NCI-H2227 (cell line): ENCODE measurements at regions not wholly inside any gene's neighbourhood (a gene's known extent, or its start where the extent isn't known, plus 50 kb on each side); places are given as distances from the start of the nearest gene placed in this dataset.
"Not testable (repeated sequence)": the region's sequence is repeated elsewhere in the genome, so short reads cannot be mapped to it uniquely, and the experiment has no call there.

Experiments used
- DNase-seq: peaks from one replicate; lab custom pipeline; 2025; ENCODE audit not compliant: unreplicated experiment; lab: John Stamatoyannopoulos, UW

DNA sequence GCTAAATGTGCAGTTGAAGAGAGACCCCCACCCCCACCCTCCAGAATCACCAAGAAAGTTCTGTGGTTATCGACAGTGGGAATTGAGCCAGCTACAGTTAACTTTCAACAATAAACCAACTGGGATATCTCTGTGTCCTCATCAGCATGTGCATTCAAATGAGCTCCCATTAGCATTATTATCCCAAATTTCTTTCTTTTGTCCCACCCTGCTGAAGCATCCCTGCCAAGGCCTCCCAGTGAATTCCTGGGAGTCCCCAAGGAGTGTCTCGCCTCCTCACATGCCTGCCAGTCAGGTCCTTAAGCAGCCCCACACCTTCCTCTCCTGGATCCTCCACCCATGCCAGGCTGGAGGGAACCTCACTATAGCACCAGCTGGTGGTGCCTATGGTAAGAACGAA is 422.1 kb upstream of the HNRNPA3 start:
- DNase-seq, result no peak

DNA sequence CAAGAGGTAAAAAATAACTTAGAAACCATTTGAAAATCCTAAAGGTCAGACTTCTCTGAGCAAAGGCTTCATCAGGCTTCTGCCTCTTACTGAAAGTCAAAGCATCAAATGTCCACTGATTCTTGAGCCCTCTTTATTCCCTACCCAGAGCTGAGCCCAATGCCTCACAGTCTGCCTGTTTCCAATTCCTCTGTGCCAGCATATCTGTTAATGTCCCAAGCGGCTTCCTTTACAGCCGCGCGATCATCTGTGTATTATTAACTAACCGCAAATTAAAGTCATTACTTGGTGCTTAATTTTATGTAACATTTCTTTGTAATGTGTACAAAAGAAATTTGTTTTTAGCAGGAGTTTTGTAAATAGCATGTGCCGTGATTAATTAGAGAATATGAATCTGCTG is 418.8 kb upstream of the HNRNPA3 start:
- DNase-seq, result no peak

DNA sequence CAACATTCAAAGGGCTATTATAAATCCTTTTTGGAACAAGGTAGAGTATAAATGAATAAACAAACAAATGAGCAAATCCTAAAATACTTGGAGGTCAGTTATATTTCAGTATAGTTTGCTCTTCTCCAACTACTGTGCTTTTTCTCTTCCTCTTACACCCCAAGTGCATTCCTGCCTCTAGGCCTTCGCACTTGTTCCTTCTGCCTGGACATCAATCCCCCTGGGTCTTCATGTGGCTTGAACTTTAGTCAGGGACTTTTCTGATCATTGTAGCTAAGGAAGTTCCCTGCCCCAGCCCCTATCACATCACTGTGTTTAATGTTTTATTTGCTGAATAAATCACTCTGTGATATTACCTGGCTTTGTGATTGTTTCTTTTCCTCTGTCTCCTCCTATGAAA is 418.2 kb upstream of the HNRNPA3 start:
- no peak for DNase-seq

DNA sequence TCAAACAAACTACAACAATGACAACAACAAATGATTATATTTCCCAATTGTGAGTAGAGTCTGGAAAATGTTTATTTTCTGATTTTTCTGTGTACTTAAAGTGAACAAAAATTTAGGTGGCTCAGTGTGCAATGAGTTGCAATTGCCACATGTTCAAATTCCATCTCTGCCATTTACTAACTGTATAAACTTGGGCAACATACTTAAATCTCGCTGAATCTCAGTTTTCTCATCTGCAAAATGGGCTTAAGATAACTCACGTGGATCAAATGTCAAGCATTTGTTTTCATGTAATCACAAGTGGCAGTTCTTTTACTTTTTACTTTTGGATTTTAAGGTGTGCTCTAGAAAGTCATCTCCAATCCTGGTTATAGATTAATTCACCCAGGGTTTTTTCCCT is 416.8 kb upstream of the HNRNPA3 start:
- DNase-seq, result no peak

DNA sequence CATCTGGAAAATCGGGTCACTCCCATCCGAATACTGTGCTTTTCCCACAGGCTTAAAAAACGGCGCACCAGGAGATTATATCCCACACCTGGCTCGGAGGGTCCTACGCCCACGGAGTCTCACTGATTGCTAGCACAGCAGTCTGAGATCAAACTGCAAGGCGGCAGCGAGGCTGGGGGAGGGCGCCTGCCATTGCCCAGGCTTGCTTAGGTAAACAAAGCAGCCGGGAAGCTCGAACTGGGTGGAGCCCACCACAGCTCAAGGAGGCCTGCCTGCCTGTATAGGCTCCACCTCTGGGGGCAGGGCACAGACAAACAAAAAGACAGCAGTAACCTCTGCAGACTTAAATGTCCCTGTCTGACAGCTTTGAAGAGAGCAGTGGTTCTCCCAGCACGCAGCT is 415.9 kb upstream of the HNRNPA3 start:
- not testable (repeated sequence) for DNase-seq

DNA sequence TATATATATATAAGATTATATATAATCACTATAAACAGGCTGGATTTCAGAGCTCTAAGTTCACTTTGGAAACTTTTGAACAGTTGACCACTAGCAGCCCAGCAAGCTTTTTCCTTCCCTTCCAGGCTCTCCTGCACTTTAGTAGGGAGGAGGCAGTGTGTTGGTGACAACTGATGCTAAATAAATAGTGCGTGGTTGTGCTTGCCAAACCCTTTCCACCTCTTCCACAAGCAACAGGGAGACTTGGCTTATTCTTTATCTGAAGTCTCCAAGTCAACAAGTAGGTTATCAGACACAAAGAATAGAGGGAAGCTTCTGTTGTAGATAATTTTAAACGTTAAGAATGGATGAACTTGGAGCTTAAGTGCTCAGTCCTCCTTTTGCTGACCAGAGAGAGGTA is 408.2 kb upstream of the HNRNPA3 start:
- DNase-seq, result no peak

DNA sequence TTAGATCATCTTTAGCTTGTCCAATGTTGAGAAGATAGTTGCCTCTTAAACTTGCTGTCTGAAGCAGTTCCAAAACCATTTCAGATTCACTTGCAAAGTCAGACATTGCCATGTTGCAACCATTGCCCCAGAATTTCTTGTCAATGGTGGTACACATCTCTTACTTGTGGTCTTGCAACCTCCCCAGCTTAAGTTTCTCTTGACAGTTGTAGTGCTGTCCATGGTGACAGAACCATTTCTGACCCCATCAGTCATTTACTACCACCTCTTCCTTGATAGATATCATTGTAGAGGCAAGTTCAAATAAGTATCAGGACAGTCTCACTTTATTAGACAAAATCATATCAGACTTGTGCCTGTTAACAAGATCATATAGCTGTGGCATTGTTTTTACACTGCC is 407.2 kb upstream of the HNRNPA3 start:
- no peak for DNase-seq

DNA sequence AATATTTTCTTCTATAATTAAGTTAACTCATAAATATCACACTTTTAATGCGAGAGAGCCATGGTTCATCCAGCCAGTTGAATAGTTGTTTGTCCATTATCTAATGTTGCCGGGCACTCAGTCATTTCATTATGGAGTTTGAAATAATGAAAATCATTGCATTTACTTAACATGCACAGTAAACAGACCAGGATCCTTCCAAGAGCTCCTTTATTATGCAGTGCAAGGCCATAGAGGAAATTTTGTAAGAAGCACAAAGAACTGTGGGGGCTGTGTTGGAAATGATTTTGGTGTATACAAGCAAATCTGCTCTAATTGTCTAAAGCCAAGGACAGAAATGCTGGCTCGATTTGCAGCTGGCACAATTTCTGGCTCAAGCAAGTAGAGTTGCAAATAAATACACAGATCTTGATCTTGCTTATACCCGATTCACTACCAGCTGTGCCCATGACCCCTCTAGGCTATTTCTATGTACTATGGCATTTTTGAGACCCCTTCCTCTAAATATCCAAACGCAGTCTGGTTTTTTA is 400.3 kb upstream of the HNRNPA3 start:
- DNase-seq, result no peak

DNA sequence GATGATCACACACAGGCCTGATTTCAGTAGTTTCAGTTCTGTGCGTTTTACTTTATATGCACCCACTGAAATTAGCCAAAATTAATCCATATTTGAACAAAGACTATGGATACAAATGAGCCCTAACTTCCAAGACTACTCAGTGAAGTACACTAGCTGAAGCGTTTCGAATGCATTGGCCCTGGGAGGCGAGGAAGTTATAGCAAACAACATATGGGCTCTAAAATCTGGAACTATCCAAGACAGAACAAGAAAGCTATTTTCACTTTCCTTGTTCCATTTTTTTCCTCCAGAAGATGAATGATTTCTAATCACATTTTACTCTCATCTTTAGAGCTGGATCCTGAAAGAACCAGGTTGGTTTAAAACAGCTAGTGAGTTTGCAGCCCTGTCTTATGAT is 399.4 kb upstream of the HNRNPA3 start:
- no peak for DNase-seq

DNA sequence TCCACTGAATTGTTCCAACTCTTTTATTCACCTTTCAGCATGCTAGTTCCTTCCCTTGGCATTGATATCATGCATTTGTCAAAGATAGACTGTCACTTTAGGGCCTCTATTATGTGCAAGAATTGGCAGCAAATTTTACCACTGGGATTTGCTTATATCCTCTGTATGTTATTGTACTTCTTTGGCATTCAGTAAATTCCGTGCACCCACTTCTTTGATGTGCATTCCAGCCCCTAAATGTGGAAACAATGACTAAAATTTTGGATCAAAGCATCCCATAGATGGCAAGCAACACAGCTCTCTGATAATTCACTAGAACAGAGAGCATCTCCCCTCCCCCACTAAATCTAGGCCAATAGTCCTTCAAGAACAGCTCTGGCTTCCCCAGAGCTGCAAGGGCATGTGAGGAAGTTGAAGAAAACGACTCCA is 399.0 kb upstream of the HNRNPA3 start:
- DNase-seq, result no peak

DNA sequence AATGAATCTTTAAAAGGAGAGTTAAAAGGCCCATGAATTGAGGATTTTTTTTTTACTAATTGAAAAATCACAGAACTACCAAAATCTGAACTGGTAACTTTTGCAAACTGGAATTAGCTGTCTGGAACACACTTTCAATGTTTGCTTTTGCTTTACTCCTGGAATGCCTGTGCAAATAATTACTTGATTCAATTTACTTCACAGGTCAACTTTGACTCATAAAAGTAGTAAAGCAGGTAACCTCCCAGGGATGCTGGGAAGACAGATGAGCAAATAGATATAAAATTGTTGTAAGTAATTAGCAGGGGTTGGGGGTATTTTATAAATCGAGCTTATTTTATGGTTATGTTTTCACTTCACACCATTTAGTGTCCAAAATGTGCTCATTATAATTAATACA is 398.3 kb upstream of the HNRNPA3 start:
- DNase-seq, result no peak

DNA sequence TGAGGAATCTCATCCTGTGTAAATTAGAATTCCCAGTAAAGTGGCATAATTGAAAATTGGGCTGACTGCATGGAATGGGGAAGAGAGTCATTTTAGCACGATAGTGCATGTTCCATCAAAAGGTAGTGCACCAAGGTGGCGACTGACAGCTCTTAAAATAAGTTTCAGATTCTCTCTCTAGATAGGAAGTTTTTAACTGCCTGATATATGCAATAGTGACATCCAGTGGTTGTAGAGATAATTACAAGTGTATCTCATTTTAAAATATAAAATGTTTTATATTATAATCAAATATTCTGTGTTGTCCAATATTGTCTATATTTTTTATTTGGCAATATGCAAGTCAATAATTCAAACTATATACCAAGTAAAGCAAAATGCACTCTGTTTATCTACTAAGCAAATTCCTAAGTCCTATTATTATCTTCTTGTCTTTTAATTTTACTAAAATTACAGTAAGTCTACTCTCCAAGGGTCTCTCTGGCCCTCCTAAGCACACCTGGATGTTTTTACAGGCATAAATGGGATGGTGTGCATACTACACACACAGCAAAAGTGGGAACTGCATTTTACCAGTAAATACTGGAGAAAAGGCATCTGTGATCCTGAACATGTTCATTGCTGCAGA is 397.7 kb upstream of the HNRNPA3 start:
- peak; percentile 49 for DNase-seq

DNA sequence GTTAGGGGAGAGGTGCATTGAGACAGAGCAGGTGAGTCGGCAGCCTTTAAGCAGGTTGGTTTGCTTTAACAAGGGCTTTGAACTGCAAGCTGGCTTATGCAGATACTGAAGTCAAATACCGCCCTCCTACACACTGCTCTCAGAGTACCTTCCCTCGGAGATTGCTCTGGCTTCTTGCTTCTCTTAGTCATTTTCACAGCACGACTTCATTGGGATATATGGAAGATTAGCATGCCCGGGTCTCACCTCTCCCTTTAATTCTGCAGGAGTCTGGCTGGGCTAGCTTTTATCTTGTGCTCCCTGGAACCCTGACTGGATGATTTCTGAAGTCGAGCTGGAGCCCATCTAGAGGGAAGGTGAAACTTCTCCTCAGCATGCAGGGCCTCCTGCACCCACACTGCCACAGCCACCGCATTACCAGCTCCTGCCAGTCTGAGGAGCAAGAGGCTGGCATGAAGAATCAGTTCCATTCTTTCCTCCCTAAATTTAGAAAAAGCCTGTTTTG is 395.5 kb upstream of the HNRNPA3 start:
- DNase-seq, result peak; percentile 90

DNA sequence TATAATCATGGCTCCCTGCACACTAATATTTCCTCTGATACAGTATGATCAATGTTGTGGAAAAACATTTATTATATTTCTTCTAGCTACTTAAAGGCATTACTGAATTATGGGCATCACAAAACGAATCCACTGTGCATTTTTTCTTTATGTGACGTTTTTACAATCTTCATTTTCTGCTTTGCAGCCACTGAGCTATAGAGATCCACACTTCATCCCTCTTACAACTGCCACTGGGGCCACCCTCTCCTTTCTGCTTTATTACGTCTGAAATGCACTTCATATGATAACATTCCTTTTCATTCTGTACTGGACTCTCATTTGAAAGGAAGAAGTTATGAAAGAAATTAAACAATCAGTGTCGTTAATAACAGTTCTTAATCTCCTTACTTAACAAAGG is 394.5 kb upstream of the HNRNPA3 start:
- no peak for DNase-seq

DNA sequence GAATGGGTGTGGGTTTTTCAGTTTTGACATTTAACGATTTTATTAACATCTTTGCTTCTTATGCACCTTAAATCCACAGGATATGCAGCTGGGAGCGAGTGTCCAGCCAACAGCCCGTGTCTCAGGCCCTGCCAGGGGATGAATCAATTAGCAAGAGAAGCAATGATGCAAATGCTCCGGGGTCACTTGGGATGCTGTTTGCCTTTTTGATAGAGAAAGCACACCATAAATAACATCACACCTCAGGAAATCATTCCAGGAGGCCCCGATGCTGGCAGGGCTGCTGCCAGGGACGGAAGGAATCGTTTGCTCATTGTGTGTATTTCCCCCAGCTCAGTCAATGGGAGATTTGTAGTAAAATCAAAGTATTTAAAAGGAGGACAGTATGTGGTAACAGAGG is 394.0 kb upstream of the HNRNPA3 start:
- DNase-seq, result no peak

DNA sequence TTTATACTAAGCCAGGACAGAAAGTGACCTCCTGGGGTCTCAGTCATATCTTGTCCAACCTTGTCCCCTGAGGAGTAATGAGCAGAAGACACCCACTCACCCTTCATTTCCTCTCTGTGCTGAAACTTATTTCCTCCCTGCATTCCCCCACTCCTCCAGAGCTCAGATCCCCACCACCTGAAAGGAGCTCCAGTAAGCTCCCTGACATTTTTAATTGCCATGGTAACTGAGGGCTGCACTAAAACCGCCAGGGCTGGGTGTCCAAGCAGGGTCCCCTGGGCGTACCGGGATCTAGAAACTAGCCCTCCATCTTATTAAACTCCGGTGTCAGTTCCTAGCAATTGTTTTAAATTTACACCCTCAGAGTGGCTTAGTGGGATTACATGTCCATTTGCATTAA is 393.3 kb upstream of the HNRNPA3 start:
- no peak for DNase-seq

DNA sequence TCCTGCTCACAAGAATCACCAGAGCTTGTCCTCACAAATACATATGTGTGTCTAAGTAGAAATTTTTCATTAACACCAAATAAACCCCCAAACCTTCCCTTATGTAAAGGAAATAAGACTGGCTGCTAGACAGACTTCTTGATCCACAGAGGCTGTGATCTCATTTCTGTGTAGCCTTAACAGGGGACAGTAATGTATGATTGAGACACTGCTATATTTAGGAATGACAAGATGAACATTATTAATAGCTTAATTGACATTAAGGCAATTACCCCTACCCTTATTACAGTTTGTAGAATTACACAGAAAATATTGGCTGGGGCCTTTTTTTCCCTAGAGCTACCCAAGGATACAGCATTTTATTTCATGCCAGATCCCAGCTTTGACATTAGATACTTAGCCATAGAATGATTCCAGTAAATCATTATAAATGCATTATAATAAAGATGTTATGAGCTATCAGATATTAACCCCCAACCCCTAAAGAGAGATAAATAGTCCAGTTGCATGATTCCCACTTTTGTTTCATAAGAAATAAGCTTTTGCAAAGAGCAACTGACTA is 392.1 kb upstream of the HNRNPA3 start:
- DNase-seq, result no peak

DNA sequence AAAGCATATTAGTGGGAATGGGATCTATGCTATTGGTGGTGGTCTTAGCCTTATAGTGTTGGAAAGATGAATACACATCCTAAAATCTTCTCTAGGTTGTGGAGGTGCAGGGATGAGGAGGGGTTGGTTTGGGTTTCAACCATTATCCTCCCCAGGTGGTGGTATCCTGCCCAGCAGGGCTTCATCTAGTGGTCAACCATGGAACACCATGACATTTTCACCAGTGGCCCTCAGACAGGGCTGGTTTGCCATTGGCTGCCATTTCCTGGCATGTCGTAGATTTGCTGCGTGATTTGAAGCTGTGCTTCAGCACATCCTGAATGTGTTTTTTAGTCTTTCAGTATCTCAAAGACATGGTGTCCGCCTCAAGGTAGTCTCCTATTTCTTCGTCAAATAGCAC is 391.2 kb upstream of the HNRNPA3 start:
- DNase-seq, result no peak

DNA sequence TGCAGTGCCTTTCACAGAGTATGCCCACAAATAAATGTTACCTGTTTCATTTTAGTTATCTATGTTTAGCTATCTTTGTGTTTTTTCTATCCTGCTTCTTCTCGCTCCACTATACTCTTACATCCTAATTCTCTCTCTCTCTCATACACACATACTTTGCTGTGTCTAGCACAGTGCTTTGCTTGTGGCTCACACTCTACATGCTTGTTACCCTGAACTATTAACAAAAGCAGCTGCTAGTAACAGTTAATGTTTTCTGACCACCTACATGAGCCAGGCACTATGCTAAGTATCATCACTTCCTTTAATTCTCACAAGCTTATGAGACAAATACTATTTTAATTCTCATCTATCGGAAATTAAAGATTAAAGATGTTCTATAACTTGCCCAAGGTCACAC is 390.5 kb upstream of the HNRNPA3 start:
- no peak for DNase-seq

DNA sequence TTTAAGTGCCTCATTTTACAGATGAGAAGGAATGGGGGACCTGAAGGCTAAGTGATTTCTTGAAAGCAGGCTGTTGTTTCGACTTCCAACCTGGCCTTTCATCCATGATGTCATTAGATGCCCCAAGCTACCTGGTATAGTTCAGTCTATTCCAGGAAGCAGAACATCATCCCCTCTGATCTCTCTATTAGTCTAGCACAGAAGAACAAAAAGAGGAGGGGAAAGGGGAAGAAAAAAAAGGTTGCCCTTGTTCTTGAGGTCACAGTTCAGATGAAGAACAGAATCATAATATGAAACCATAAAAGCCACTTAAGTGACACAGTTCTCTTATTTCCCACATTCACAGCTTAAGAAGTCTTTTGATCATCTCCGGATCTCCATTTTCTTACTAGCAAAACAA is 386.2 kb upstream of the HNRNPA3 start:
- DNase-seq, result no peak

DNA sequence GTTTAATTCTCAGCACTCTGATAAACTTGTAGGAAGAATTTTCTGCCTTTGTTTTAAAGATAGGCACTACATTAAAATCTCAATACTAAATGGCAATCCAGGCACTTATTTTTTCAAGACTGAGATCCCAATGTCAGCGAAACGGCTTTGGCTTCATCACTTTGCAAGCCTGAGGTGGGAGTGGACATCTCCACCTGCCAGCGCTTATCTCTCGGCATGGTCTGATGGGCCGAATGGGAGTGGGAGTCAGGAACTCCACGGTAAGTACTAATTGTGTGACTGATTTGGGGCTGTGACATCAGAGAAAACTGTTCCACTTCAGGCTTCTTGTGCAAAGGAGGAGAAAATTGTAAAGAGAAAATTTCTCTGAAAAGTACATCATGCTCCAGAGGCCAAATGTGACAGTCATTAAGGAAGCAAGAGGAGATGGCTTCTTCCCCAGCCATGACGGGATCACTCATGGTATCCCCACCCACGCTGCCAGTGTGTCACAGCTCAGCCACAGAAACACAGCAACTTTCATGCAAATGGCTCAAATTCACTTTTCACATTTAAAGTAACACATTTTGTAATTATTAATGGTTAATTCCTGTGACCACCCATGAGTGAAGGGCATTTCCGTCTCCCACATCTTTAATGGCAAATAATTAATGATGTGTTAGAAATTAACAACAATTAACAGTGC is 385.5 kb upstream of the HNRNPA3 start:
- DNase-seq, result no peak

DNA sequence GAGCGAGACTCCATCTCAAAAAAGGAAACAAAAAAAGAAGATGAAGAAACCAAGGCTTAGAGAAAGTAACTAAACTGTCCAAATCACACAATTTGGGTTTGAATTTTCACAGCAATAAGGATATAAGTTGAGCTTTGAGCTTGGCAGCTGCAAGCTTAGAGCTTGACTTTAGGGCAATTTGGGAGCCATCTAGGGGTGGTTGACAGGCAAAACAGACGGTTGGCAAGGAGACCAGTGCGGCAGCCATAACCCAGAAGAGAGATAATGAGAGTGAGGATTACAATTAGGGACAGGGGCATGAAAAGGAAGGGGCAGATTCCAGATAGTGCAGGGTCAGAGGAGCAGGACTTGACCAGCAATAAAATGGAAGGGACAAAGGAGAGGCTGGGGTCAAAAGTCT is 382.2 kb upstream of the HNRNPA3 start:
- peak; percentile 72 for DNase-seq
